Kidney (tissue), 13 donors: ENCODE measurements at regions not wholly inside any gene's neighbourhood (a gene's known extent, or its start where the extent isn't known, plus 50 kb on each side); places are given as distances from the start of the nearest gene placed in this dataset.
A peak's percentile ranks its signal among the peaks of the same experiment; 100 is the strongest.

Experiments
- DNase-seq, 5 donors: peaks; one replicate each; pipeline ENCODE4 v3.0.0-alpha.2; 2013 to 2020
- FAIRE-seq: peaks from 2 replicates; lab custom pipeline; 2012; peaks lifted over from hg19 to GRCh38; lab: Jason Lieb, UNC
- H3K27ac ChIP-seq, 2 donors: one replicate each; pipeline ENCODE4 v1.7.0; 2013; ENCODE audit warnings: low read depth in 2 of 2, low read length in 2 of 2, inconsistent platforms in 1 of 2
- H3K27me3 ChIP-seq: one replicate; pipeline ENCODE4 v1.7.1; 2013; ENCODE audit warnings: low read length, inconsistent platforms; ENCODE audit not compliant: control insufficient read depth, insufficient read depth
- H3K36me3 ChIP-seq, 3 donors: one replicate each; pipeline versions ENCODE4 v1.7.0 to v1.7.1; 2013; ENCODE audit warnings: low read length in 3 of 3, control low read depth in 1 of 3, inconsistent platforms in 1 of 3; ENCODE audit not compliant: insufficient read depth in 3 of 3, control insufficient read depth in 2 of 3
- H3K4me1 ChIP-seq, 3 donors: one replicate each; pipeline versions ENCODE4 v1.7.0 to v1.7.1; 2013; ENCODE audit warnings: low read length in 3 of 3, inconsistent platforms in 1 of 3, low read depth in 1 of 3; ENCODE audit not compliant: control insufficient read depth in 2 of 3, insufficient read depth in 2 of 3
- H3K4me3 ChIP-seq, 3 donors: one replicate each; pipeline versions ENCODE4 v1.7.0 to v1.8.1; 2013; ENCODE audit warnings: low read length in 3 of 3, control low read depth in 1 of 3, inconsistent platforms in 1 of 3
- H3K9ac ChIP-seq, 3 donors: one replicate each; pipeline versions ENCODE4 v1.7.0 to v1.7.1; 2013; ENCODE audit warnings: low read length in 3 of 3, control low read depth in 1 of 3, inconsistent platforms in 1 of 3
- H3K9me3 ChIP-seq, 3 donors: one replicate each; pipeline versions ENCODE4 v1.7.0 to v1.7.1; 2013; ENCODE audit warnings: low read length in 3 of 3, control low read depth in 1 of 3, inconsistent platforms in 1 of 3; ENCODE audit not compliant: control insufficient read depth in 2 of 3, insufficient read depth in 1 of 3
- CTCF ChIP-seq: IDR thresholded peaks from 3 replicates; pipeline ENCODE4 v1.5.1; 2012; ENCODE audit warnings: mild to moderate bottlenecking, moderate library complexity, borderline replicate concordance; ENCODE audit not compliant: insufficient read depth; ENCODE audit errors: extremely low read depth
- intact Hi-C: fragments of 100-400 bp; cut with DNase I; formaldehyde crosslinking; loops from one replicate; pipeline ENCODE4 v1.11.1; 2022
- donor health status: control.
- donor health status: control.
- donor health status: control.
- donor health status: control.
- donor health status: control.
- donor health status: DM: yes; HTN: yes; CAD: no.
- donor health status: Normal renal cell carcinoma (clear cell type).

DNA sequence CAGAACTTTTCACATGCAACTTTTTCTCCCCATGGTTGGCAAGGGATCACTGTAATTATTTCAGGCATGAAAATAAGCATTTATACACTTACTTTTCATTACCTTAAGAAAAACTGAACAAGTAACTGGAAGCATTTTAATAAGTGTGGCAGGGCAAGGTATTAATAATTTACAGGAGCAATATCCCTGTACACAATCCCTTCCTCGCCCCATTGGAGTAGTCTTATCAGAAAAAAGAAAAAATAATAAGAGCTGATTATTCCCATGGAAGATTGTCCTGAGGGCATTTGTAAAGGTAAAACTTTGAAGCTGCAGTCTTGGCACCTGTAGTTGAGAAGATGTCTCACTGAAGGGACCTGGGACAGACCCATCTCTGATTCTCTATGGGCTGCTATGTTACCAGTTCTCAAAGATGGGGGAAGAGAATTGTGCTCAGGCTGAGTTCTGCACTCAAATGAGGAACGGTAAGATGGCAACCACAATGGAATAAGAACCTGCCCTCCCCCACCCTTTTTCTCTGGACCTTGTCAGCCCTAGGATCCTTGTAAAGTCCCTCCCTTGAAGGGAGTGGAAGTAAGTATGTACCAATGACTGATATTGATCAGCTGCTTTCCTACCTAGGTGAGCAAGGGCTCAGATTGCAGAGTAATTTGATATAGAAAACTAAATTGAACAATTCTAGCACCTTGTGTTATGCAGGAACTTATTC lies 70.0 kb upstream of the AHI1 start:
- TF ChIP-seq CTCF, result no peak
- Histone ChIP-seq H3K27me3 (no peaks in the 10 kb centered on the region), H3K9ac (no peak overlapping the region), H3K27ac (no peak overlapping the region), H3K4me3 (no peak overlapping the region), H3K4me1 (peaks cover 0 to 3% (median 0%) of the 10 kb centered on the region in 3 donors), H3K36me3 (no peaks in the 10 kb centered on the region), H3K9me3 (no peaks in the 10 kb centered on the region)
- intact Hi-C loops, result no loop called here
- FAIRE-seq, result no peak
- peak in 1 of 5 donors; percentile 7 for DNase-seq

DNA sequence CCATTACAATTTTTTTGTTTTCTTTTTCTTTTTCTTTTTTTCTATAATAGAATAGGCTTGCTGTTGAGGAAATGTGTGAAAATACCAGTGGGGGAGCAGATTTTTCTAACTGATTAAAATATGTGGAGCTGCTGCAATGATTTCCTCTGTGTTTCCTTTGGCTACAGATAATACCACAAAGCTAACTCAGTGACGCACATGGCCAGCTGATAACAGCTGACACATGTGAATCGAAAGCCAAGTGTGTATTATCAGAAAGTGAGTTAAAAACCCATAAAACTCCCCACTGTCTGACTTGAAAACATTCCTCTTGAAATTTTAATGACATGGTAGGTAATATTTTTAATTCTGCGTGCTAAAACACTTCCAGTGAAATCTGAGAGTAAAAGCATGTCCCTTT lies 70.8 kb upstream of the AHI1 start:
- H3K9ac ChIP-seq, result no peak overlapping the region
- no peaks in the 10 kb centered on the region for H3K9me3 ChIP-seq
- H3K36me3 ChIP-seq, result no peaks in the 10 kb centered on the region
- DNase-seq, result peak in 2 of 5 donors; percentile 22 to 63
- no peak overlapping the region for H3K27ac ChIP-seq
- peaks cover 0 to 3% (median 0%) of the 10 kb centered on the region in 3 donors for H3K4me1 ChIP-seq
- no peak for TF ChIP-seq CTCF
- intact Hi-C loops, result no loop called here
- no peak for FAIRE-seq
- H3K4me3 ChIP-seq, result no peak overlapping the region
- no peaks in the 10 kb centered on the region for H3K27me3 ChIP-seq

- DNase-seq (no peak), FAIRE-seq (no peak)
- H3K27me3 ChIP-seq, result no peaks in the 10 kb centered on the region
- peaks cover 0 to 3% (median 0%) of the 10 kb centered on the region in 3 donors for H3K4me1 ChIP-seq
- no peak overlapping the region for H3K27ac ChIP-seq
- no peak for TF ChIP-seq CTCF
- H3K4me3 ChIP-seq, result no peak overlapping the region
- no peaks in the 10 kb centered on the region for H3K36me3 ChIP-seq
- H3K9me3 ChIP-seq, result no peaks in the 10 kb centered on the region
- H3K9ac ChIP-seq, result no peak overlapping the region
- intact Hi-C loops, result no loop called here
These were observed 74.5 kb upstream of the AHI1 start for GRCh38 chr6:135572051-135572450.
